ENCODE measurements at regions not wholly inside any gene's neighbourhood (a gene's known extent, or its start where the extent isn't known, plus 50 kb on each side); places are given as distances from the start of the nearest gene placed in this dataset.

DNA sequence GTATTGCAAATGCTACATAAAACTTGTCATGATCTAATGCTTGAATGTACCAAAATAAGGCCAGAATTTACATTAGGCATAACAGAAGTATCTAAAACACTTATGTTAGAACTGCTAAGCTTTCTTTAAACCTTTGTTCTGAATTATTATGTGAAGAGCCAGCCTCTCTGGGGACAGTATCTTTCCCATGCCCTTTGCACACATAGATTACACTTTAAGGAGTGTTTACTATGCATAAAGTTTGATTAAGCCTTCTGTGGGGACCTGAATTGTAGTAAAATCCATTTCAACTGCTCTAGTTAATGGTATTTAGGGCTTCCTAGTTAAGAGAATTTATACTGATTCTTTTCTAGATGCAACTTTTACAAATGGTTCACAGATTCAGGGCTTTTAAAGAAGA lies 444.7 kb downstream of the IPMK start:
- no peak for TF ChIP-seq CTCF (conservative IDR thresholded peaks at IDR 0.05)
- peaks cover 23% of the 10 kb centered on the region for H3K4me1 Mint-ChIP-seq (ENCODE audit: unreplicated experiment)
- no peaks in the 10 kb centered on the region for H3K9me3 Mint-ChIP-seq

GRCh38 chr10:57818522-57818921 lies 449.2 kb downstream of the IPMK start:
- no peak overlapping the region for H3K27ac Mint-ChIP-seq
- no peak for TF ChIP-seq CTCF (conservative IDR thresholded peaks at IDR 0.05)
- no peaks in the 10 kb centered on the region for H3K27me3 Mint-ChIP-seq
- H3K4me1 Mint-ChIP-seq (ENCODE audit: unreplicated experiment): peaks cover 23% of the 10 kb centered on the region
- H3K9me3 Mint-ChIP-seq: no peaks in the 10 kb centered on the region
- no peak for DNase-seq (ENCODE audit: extremely low spot score, unreplicated experiment)
- no peaks in the 10 kb centered on the region for H3K36me3 Mint-ChIP-seq
- no peak overlapping the region for H3K4me3 Mint-ChIP-seq

More for the DNA sequence above, 444.7 kb downstream of the IPMK start:
- no peaks in the 10 kb centered on the region for H3K36me3 Mint-ChIP-seq
- no peak overlapping the region for H3K4me3 Mint-ChIP-seq
- no peaks in the 10 kb centered on the region for H3K27me3 Mint-ChIP-seq
- no peak overlapping the region for H3K27ac Mint-ChIP-seq
- no peak for DNase-seq (ENCODE audit: extremely low spot score, unreplicated experiment)

DNA sequence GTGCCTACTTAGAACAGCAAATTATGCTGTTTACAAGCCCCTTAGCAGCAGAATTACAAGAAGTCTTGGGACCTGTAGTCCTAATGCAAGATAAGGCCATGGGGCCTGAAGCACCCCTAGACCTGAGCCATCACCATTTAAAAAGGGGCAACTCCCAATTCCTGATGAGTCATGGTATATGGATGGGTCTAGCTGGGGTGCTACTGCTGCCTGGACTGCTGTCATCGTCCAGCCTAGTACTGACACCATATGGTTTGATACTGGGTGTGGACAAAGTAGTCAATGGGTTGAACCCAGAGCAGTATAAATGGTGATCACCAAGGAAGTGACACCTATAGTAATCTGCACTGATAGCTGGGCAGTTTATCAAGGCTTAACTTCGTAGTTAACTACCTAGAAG lies 450.0 kb downstream of the IPMK start:
- no peak for DNase-seq (ENCODE audit: extremely low spot score, unreplicated experiment)
- H3K36me3 Mint-ChIP-seq: no peaks in the 10 kb centered on the region
- no peak for TF ChIP-seq CTCF (conservative IDR thresholded peaks at IDR 0.05)
- no peak overlapping the region for H3K4me3 Mint-ChIP-seq
- no peaks in the 10 kb centered on the region for H3K9me3 Mint-ChIP-seq
- H3K27ac Mint-ChIP-seq: no peak overlapping the region
- peaks cover 20% of the 10 kb centered on the region for H3K4me1 Mint-ChIP-seq (ENCODE audit: unreplicated experiment)
- H3K27me3 Mint-ChIP-seq: no peaks in the 10 kb centered on the region

- peaks cover 9% of the 10 kb centered on the region for H3K4me1 Mint-ChIP-seq (ENCODE audit: unreplicated experiment)
- H3K9me3 Mint-ChIP-seq: no peaks in the 10 kb centered on the region
These were observed 451.7 kb downstream of the IPMK start for GRCh38 chr10:57815949-57816348.

DNA sequence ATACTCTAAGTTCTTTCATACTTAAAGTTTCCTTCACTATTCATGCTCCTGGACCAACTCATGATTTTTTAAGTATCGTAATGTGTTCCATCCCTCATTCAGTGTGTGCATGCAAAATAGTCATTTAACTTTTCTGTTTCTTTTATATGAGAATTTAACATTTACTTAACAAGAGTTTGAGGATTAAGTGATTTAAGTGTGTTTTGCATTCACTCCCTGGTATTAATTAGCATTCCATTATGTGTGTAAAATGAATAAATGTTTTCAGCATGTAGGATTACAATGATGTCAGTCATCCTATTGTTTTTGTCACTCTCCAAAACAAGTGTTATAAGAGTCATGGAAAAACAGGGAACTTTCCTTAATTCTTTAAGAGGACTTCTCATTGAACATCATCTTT lies 457.7 kb downstream of the IPMK start:
- Mint-ChIP-seq H3K27ac (no peak overlapping the region), H3K36me3 (no peaks in the 10 kb centered on the region), H3K27me3 (no peaks in the 10 kb centered on the region), H3K4me1 (ENCODE audit: unreplicated experiment) (no peaks in the 10 kb centered on the region), H3K9me3 (peaks cover 11% of the 10 kb centered on the region), H3K4me3 (no peak overlapping the region)
- no peak for TF ChIP-seq CTCF (conservative IDR thresholded peaks at IDR 0.05)
- no peak for DNase-seq (ENCODE audit: extremely low spot score, unreplicated experiment)

More at GRCh38 chr10:57815949-57816348, 451.7 kb downstream of the IPMK start:
- DNase-seq (ENCODE audit: extremely low spot score, unreplicated experiment): no peak
- TF ChIP-seq CTCF (conservative IDR thresholded peaks at IDR 0.05): no peak
- Mint-ChIP-seq H3K4me3 (no peak overlapping the region), H3K27ac (peak overlapping the region; percentile 2), H3K27me3 (no peaks in the 10 kb centered on the region), H3K36me3 (no peaks in the 10 kb centered on the region)

- Mint-ChIP-seq H3K4me1 (ENCODE audit: unreplicated experiment) (no peaks in the 10 kb centered on the region), H3K36me3 (no peaks in the 10 kb centered on the region), H3K27ac (no peak overlapping the region), H3K9me3 (peaks cover 11% of the 10 kb centered on the region), H3K4me3 (no peak overlapping the region), H3K27me3 (no peaks in the 10 kb centered on the region)
- DNase-seq (ENCODE audit: extremely low spot score, unreplicated experiment): no peak
- no peak for TF ChIP-seq CTCF (conservative IDR thresholded peaks at IDR 0.05)
These were observed 459.8 kb downstream of the IPMK start for GRCh38 chr10:57807906-57808305.
